GM18511 (cell line): ENCODE measurements at regions not wholly inside any gene's neighbourhood (a gene's known extent, or its start where the extent isn't known, plus 50 kb on each side); places are given as distances from the start of the nearest gene placed in this dataset.

ENCODE experiments used
- ATAC-seq: cut with Tn5 transposase; IDR thresholded peaks from one replicate; pipeline ENCODE4 v1.9.1; 2021; ENCODE audit warnings: mild to moderate bottlenecking, moderate library complexity; ENCODE audit not compliant: unreplicated experiment

- no peak for ATAC-seq
Observed at GRCh38 chr10:6339891-6340290, 137.2 kb downstream of the PFKFB3 start.

GRCh38 chr10:6342096-6342685, 139.5 kb downstream of the PFKFB3 start:
- no peak for ATAC-seq

- no peak for ATAC-seq
Observed at GRCh38 chr10:6343305-6344010, 140.7 kb downstream of the PFKFB3 start.

GRCh38 chr10:6345404-6345803, 142.7 kb downstream of the PFKFB3 start:
- no peak for ATAC-seq

- ATAC-seq = no peak
Observed at GRCh38 chr10:6346631-6347030, 143.9 kb downstream of the PFKFB3 start.

- peak; percentile 41 for ATAC-seq
Observed at GRCh38 chr10:6347391-6347951, 144.7 kb downstream of the PFKFB3 start.

GRCh38 chr10:6348096-6348874, 145.6 kb downstream of the PFKFB3 start:
- peak; percentile 98 for ATAC-seq

GRCh38 chr10:6349846-6350535, 147.3 kb downstream of the PFKFB3 start:
- no peak for ATAC-seq

GRCh38 chr10:6350609-6351008, 147.9 kb downstream of the PFKFB3 start:
- no peak for ATAC-seq

- ATAC-seq = no peak
Observed at GRCh38 chr10:6351495-6351894, 148.8 kb downstream of the PFKFB3 start.

- no peak for ATAC-seq
Observed at GRCh38 chr10:6353526-6353925, 150.8 kb downstream of the PFKFB3 start.

GRCh38 chr10:6354168-6354772, 151.5 kb downstream of the PFKFB3 start:
- ATAC-seq = no peak

- no peak for ATAC-seq
Observed at GRCh38 chr10:6356280-6356793, 153.6 kb downstream of the PFKFB3 start.

- ATAC-seq = no peak
Observed at GRCh38 chr10:6361869-6362268, 159.1 kb downstream of the PFKFB3 start.

- no peak for ATAC-seq
Observed at GRCh38 chr10:6362879-6363278, 160.1 kb downstream of the PFKFB3 start.

- no peak for ATAC-seq
Observed at GRCh38 chr10:6363511-6363910, 160.8 kb downstream of the PFKFB3 start.

GRCh38 chr10:6364283-6364682, 161.6 kb downstream of the PFKFB3 start:
- no peak for ATAC-seq

- no peak for ATAC-seq
Observed at GRCh38 chr10:6364893-6365292, 162.2 kb downstream of the PFKFB3 start.

GRCh38 chr10:6365384-6365783, 162.7 kb downstream of the PFKFB3 start:
- ATAC-seq = no peak
